Natural killer cell treated with Interleukin-12 subunit alpha and Interleukin-12 subunit beta and Interleukin-15 and Interleukin-18, amount 100 ng/mL, for 72 hours (primary cell): ENCODE measurements at regions not wholly inside any gene's neighbourhood (a gene's known extent, or its start where the extent isn't known, plus 50 kb on each side); places are given as distances from the start of the nearest gene placed in this dataset.
"Not testable (repeated sequence)": the region's sequence is repeated elsewhere in the genome, so short reads cannot be mapped to it uniquely, and the experiment has no call there.

Source experiments
- ATAC-seq, 2 donors: fragments of 150-1000 bp; cut with Tn5 transposase in 1 of 2; sonication (Bioruptor Pico), chemical (Tn5 transposase) in 1 of 2; 2 replicates each; pipeline ENCODE4 v1.10.0; 2021
- DNase-seq: peaks from one replicate; pipeline ENCODE4 v3.0.0; 2022; ENCODE audit warnings: low spot score
- H3K27ac Mint-ChIP-seq, 2 donors: 1 replicate in 1 of 2; 2 replicates in 1 of 2; pipeline ENCODE4 v1.8.0; 2022; ENCODE audit warnings: mixed read lengths in 2 of 2, mild to moderate bottlenecking in 1 of 2, moderate library complexity in 1 of 2
- H3K27me3 Mint-ChIP-seq, 2 donors: 1 replicate in 1 of 2; 2 replicates in 1 of 2; pipeline ENCODE4 v1.8.0; 2022; ENCODE audit warnings: mixed read lengths in 2 of 2
- H3K36me3 Mint-ChIP-seq: one replicate; pipeline ENCODE4 v1.8.0; 2022; ENCODE audit warnings: mixed read lengths
- H3K4me1 Mint-ChIP-seq, 2 donors: 1 replicate in 1 of 2; 2 replicates in 1 of 2; pipeline ENCODE4 v1.8.0; 2022; ENCODE audit warnings: low read depth in 2 of 2, mixed read lengths in 2 of 2, mild to moderate bottlenecking in 1 of 2
- H3K4me3 Mint-ChIP-seq: one replicate; pipeline ENCODE4 v1.8.0; 2022; ENCODE audit warnings: mixed read lengths
- H3K9me3 Mint-ChIP-seq: 2 replicates; pipeline ENCODE4 v1.8.0; 2022; ENCODE audit warnings: mixed read lengths

DNA sequence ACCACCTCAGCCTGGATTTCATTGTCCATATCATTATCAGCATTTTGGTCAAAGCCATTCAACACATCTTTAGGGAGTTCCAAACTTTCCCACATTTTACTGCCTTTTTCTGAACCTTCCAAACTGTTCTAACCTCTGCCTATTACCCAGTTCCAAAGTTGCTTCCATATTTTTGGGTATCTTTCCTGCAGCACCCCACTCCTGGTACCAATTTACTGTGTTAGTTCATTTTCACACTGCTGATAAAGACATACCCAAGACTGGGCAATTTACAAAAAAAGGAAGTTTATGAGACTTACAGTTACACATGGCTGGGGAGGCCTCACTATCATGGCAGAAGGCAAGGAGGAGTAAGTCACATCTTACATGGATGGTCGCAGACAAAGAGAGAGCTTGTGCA is 63.6 kb upstream of the CEP162 start:
- H3K36me3 Mint-ChIP-seq, H3K27ac Mint-ChIP-seq, DNase-seq, ATAC-seq, H3K4me1 Mint-ChIP-seq, H3K4me3 Mint-ChIP-seq, H3K27me3 Mint-ChIP-seq: not testable (repeated sequence)
- H3K9me3 Mint-ChIP-seq: peaks cover 15% of the 10 kb centered on the region

DNA sequence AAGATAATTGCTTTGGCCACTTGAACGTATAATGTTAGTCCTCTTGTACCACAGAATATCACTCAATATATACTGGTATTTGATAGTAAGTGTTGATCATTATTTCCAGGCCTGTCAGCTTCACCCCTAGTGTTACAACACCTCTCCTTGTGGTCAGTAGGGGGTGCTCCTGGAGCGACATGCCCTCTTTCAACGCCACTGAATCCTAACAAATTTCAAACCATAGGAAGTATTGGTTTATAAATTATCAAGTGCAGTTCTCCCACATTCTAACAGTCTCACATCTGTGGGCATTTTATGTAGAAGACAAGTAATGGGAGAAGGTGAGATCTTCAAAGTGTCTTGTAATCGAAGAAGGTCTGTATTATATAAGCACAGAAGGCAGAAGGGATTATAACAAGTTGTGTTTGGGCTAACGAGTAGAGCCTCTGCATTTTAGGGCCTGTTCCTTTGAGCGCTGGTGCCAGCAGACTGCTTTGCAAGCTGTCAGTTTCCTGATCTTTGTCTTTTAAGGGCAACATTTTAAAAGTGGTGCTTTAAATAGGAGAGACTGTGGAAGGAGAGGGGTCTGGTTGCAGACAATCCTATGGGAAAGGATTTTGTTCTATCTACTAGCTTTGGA is 57.1 kb upstream of the CEP162 start:
- no peak for ATAC-seq

DNA sequence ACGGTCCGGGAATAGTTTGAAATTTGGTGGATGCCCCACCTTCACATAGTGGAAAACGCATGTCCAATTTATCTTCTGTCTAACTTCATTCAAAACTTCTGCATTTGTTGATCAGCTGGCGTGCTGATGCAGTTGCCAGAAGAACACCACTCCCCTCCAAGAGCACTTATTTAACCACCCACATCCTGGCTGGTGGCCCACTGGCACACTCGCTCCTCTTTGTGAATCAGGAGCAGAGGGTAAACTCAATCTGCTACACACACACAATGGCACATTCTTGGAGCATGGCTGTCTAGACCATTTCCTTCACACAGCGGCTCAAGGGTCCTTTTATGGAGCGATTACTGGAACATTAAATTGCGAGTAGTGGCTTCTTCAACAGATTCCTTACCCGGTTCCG is 55.1 kb upstream of the CEP162 start:
- ATAC-seq (no peak), DNase-seq (no peak)
- no peaks in the 10 kb centered on the region for H3K4me1 Mint-ChIP-seq
- no peak overlapping the region for H3K27ac Mint-ChIP-seq
- H3K27me3 Mint-ChIP-seq: no peaks in the 10 kb centered on the region
- H3K36me3 Mint-ChIP-seq: no peaks in the 10 kb centered on the region
- no peak overlapping the region for H3K4me3 Mint-ChIP-seq
- no peaks in the 10 kb centered on the region for H3K9me3 Mint-ChIP-seq

More for the DNA sequence above, 57.1 kb upstream of the CEP162 start:
- no peaks in the 10 kb centered on the region for H3K36me3 Mint-ChIP-seq
- H3K27ac Mint-ChIP-seq: no peak overlapping the region
- no peaks in the 10 kb centered on the region for H3K27me3 Mint-ChIP-seq
- H3K4me1 Mint-ChIP-seq: no peaks in the 10 kb centered on the region
- H3K4me3 Mint-ChIP-seq: no peak overlapping the region
- no peak for DNase-seq
- H3K9me3 Mint-ChIP-seq: no peaks in the 10 kb centered on the region

DNA sequence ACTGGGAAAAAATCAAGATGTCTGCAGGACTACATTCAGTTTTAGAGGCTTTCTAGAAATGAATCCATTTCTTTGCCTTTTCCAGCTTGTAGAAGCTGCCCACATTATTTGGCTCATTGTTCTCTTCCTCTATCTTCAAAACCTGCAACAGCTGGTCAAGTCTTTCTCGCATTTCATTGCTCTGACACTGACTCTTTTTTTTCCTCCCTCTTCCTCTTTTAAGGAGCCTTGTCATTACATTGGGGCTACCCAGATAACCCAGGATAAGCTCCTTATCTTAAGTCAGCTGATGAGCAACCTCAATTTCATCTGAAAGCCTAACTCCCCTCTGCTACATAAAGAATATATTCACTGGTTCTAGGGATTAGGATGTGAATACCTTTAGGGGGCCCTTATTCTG is 53.2 kb upstream of the CEP162 start:
- no peak for DNase-seq
- H3K36me3 Mint-ChIP-seq: no peaks in the 10 kb centered on the region
- H3K27ac Mint-ChIP-seq: no peak overlapping the region
- no peaks in the 10 kb centered on the region for H3K4me1 Mint-ChIP-seq
- no peaks in the 10 kb centered on the region for H3K9me3 Mint-ChIP-seq
- ATAC-seq: no peak
- no peaks in the 10 kb centered on the region for H3K27me3 Mint-ChIP-seq
- no peak overlapping the region for H3K4me3 Mint-ChIP-seq

DNA sequence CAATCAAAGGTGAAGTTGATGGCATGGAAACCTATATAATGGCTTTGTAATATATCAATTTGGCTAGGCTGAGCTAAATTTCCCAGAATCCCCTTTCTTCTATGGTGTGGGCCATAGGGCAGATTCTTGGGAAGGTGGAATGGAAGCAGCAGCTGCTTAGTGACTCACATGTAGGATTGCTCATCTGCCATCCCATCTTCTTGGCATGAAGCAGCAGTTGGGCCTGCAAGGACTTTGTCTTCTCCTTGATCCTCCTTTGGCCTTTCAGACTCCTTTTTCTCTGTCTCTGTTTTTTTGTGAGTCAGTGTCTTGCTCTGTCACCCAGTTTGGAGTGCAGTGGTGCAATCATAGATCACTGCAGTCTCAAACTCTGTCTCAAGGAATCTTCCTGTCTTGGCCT is 52.6 kb upstream of the CEP162 start:
- Mint-ChIP-seq H3K27me3 (peaks cover 0 to 5% of the 10 kb centered on the region in 2 donors), H3K27ac (no peak overlapping the region), H3K4me3 (no peak overlapping the region), H3K36me3 (no peaks in the 10 kb centered on the region), H3K4me1 (no peaks in the 10 kb centered on the region), H3K9me3 (no peaks in the 10 kb centered on the region)
- ATAC-seq (no peak), DNase-seq (no peak)

DNA sequence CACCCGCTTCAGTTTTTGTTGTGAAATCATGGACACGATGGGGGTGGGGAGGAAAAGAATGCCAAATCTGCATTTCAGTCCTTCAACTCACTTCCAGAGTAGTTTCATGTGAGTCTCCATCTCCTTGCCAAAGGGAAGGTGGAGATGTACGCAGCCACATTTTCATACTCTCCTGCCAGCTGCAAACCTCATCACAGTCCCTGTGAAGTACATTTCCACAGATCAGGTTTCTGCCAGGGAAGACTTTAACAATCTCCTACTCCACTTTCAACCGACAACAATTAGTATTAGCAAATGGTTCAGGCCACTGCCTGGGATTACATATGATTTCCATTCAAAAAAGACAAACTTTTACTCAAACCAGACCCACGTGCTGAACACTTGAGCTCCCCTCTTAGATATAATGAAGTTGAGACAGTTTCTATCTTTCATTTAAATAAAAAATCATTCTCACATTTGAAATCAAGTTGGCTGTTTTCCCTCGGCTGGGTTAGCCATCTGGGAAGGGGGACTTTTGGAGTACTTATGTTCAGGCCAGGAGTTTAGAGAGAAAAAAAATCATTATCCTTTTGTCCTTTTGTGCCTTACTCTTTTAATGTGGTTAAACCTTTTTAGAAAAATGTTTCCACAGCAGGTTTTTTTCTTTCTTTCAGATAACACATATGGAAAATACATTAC is 51.0 kb upstream of the CEP162 start:
- no peaks in the 10 kb centered on the region for H3K4me1 Mint-ChIP-seq

More for the DNA sequence above, 51.0 kb upstream of the CEP162 start:
- ATAC-seq: no peak
- Mint-ChIP-seq H3K27ac (no peak overlapping the region), H3K27me3 (peaks cover 0 to 8% of the 10 kb centered on the region in 2 donors), H3K9me3 (no peaks in the 10 kb centered on the region), H3K36me3 (no peaks in the 10 kb centered on the region), H3K4me3 (no peak overlapping the region)
- DNase-seq: no peak
